GM18870 (cell line): ENCODE measurements at regions not wholly inside any gene's neighbourhood (a gene's known extent, or its start where the extent isn't known, plus 50 kb on each side); places are given as distances from the start of the nearest gene placed in this dataset.

Source experiments
- ATAC-seq: cut with Tn5 transposase; IDR thresholded peaks from one replicate; pipeline ENCODE4 v1.9.1; 2021; ENCODE audit warnings: moderate library complexity; ENCODE audit not compliant: unreplicated experiment

- no peak for ATAC-seq
Observed at GRCh38 chr2:134191835-134192234, 62.0 kb upstream of the MGAT5 start.

DNA sequence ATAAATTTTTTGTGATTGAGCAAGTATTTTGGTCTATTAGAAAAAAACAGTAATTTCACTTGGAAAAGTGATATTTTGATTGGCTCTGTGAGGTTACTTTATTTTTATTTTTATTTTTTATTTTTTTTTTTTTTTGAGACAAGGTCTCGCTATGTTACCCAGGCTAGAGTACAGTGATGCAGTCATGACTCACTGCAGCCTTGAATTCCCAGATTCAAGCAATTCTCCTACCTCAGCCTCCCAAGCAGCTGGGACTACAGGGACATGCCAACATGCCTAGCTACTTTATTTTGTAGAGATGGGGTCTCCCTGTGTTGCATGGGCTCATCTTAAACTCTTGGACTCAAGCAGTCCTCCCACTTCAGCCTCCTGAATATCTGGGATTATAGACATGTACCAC, 60.9 kb upstream of the MGAT5 start:
- no peak for ATAC-seq

DNA sequence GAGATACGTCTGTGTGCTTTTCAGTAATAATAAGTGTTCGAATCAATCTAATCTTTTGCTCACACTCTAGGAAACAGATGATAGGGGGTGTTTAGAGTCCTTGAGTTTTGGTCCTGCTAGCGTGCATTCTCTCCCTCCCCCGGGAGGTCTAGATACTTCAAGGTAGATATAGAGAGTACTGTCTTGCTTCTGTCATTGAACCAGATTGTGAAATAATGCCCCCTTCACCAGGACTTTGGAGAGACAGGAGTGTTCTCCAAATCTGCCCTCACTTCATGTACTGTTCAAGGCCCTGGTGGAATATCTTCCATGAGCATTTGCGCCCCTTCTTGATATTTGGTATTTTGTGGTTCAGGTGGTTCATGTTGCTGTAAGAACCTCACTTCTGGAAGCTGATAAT, 59.4 kb upstream of the MGAT5 start:
- no peak for ATAC-seq

GRCh38 chr2:134195341-134195740, 58.5 kb upstream of the MGAT5 start:
- ATAC-seq: no peak

DNA sequence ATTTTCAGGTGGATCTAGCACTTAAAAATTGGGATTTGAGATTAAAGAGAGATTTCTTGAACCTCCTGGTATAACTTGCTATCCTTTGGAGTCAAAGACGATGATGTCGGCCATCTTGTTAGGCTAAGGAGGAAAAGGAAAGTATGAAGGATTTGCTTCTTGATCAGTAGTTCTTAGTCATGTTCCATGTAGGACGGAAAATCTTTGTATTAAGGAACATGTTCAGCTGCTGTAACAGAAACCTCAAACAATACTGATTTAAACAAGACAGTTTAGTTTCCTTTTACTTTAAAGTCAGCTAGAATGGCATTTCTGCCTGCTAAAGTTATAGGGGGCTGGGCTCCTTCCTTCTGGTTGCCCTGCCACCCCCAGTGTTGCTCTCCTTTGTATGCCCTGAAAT, 56.4 kb upstream of the MGAT5 start:
- ATAC-seq: no peak

DNA sequence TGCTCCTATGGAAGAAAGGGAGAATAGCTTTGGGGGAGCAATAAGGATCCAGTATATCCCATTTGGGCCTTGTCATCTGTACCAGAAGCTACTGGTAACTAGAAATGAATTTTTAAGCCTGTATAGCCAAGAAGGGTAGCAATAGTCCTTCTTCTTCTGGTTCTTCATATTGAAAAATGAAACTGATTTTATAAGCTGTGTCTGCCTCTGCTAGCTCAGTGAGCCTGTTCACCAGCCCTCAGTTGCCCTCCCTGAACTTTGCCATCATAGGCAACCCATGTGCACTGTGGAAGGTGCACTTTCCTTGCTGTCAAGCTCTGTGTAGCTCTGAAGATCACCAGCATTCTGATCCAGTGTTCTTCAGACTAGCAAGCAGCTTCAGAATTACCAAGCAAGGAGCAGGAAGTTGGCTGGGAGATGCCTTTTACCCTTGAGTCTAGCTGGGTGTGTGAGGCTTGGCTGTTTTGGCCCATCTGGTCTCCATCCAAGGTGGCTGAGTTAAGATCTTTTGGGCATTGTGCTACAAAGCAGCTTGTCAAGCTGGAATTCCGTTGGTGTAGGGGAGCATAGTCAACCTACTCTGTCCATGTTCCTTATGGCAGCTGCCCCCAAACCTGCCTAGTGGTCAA, 55.8 kb upstream of the MGAT5 start:
- no peak for ATAC-seq

GRCh38 chr2:134199123-134199522, 54.7 kb upstream of the MGAT5 start:
- no peak for ATAC-seq

GRCh38 chr2:134200036-134200618, 53.7 kb upstream of the MGAT5 start:
- ATAC-seq: no peak

DNA sequence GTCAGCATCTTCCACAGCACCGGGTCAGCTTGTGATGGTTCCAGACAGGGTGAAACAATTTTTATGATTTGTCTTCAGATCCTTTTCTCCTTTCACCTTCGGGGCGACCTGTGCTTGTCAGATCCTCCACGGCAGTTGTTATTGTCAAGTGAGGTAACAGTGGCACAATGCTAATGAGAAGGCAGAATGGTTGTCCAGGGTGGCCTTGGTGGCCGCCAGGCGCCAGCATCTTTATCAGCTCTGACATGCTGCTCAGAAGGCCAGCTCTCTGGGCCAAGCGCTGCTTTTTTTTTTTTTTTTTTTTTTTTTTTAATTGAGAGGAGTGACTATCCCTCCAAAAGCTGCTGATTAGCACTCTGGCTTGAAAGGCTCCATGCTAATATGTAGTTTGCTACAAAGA, 52.3 kb upstream of the MGAT5 start:
- ATAC-seq: no peak

- no peak for ATAC-seq
Observed at GRCh38 chr2:134202371-134202770, 51.5 kb upstream of the MGAT5 start.

- ATAC-seq: no peak
Observed at GRCh38 chr2:134203175-134203574, 50.7 kb upstream of the MGAT5 start.
